IMR-90 (cell line): ENCODE measurements at regions not wholly inside any gene's neighbourhood (a gene's known extent, or its start where the extent isn't known, plus 50 kb on each side); places are given as distances from the start of the nearest gene placed in this dataset.

Experiments used
- CEBPB ChIP-seq: IDR thresholded peaks from 2 replicates; pipeline ENCODE4 v1.6.1; 2012; ENCODE audit warnings: low read depth, low read length, improper control_type of control experiment
- CHD1 ChIP-seq: IDR thresholded peaks from 2 replicates; pipeline ENCODE4 v1.6.1; 2012; ENCODE audit warnings: low read depth, low read length, improper control_type of control experiment
- CTCF ChIP-seq: conservative IDR thresholded peaks from 2 replicates; pipeline ENCODE4 v1.5.1; 2012; ENCODE audit warnings: mild to moderate bottlenecking, low read depth, low read length, improper control_type of control experiment
- FOS ChIP-seq: fragments of 150-350 bp; IDR thresholded peaks from 2 replicates; pipeline ENCODE4 v1.6.1; 2016; ENCODE audit warnings: low read depth, low read length
- MAFK ChIP-seq: IDR thresholded peaks from 2 replicates; pipeline ENCODE4 v1.6.1; 2012; ENCODE audit warnings: low read depth, low read length, improper control_type of control experiment
- NFE2L2 ChIP-seq: fragments of 150-350 bp; IDR thresholded peaks from 2 replicates; pipeline ENCODE4 v1.6.1; 2016; ENCODE audit warnings: low read depth, mild to moderate bottlenecking, low read length
- POLR2A ChIP-seq: IDR thresholded peaks from 2 replicates; pipeline ENCODE4 v1.6.1; 2012; ENCODE audit warnings: mild to moderate bottlenecking, low read depth, low read length
- RAD21 ChIP-seq: IDR thresholded peaks from 2 replicates; pipeline ENCODE4 v1.6.1; 2012; ENCODE audit warnings: low read length, improper control_type of control experiment
- RCOR1 ChIP-seq: IDR thresholded peaks from 2 replicates; pipeline ENCODE4 v1.6.1; 2012; ENCODE audit warnings: mild to moderate bottlenecking, low read length, improper control_type of control experiment; ENCODE audit not compliant: insufficient replicate concordance
- SMC3 ChIP-seq: fragments of 150-350 bp; IDR thresholded peaks from 2 replicates; pipeline ENCODE4 v1.6.1; 2016; ENCODE audit warnings: low read depth, mild to moderate bottlenecking, antibody characterized with exemption, low read length, moderate library complexity
- USF2 ChIP-seq: fragments of 150-350 bp; IDR thresholded peaks from 2 replicates; pipeline ENCODE4 v1.6.1; 2017; ENCODE audit warnings: mild to moderate bottlenecking, antibody characterized with exemption, low read length, low read depth

GRCh38 chr4:32216502-32216901, 1496.3 kb downstream of the PCDH7 start:
- TF ChIP-seq CTCF (no peak), MAFK (no peak), RAD21 (no peak), POLR2A (no peak), CHD1 (no peak), USF2 (no peak), FOS (no peak), SMC3 (no peak), RCOR1 (no peak), CEBPB (no peak), NFE2L2 (no peak)
